GM03348 (cell line): ENCODE measurements at regions not wholly inside any gene's neighbourhood (a gene's known extent, or its start where the extent isn't known, plus 50 kb on each side); places are given as distances from the start of the nearest gene placed in this dataset.
A peak's percentile ranks its signal among the peaks of the same experiment; 100 is the strongest.

Experiments used
- DNase-seq: peaks from one replicate; pipeline ENCODE4 v3.0.0; 2012; ENCODE audit warnings: low spot score

GRCh38 chr6:40841721-40842120, 197.3 kb downstream of the UNC5CL start:
- no peak for DNase-seq

- no peak for DNase-seq
Measured at GRCh38 chr6:40832691-40833090, 206.3 kb downstream of the UNC5CL start.

GRCh38 chr6:40831381-40831780, 207.6 kb downstream of the UNC5CL start:
- DNase-seq: no peak

- DNase-seq: no peak
Measured at GRCh38 chr6:40825102-40825501, 213.9 kb downstream of the UNC5CL start.

- peak; percentile 77 for DNase-seq
Measured at GRCh38 chr6:40823917-40824891, 214.8 kb downstream of the UNC5CL start.

GRCh38 chr6:40822619-40823018, 216.4 kb downstream of the UNC5CL start:
- DNase-seq: no peak

GRCh38 chr6:40819182-40819834, 219.7 kb downstream of the UNC5CL start:
- no peak for DNase-seq

- no peak for DNase-seq
Measured at GRCh38 chr6:40817369-40817768, 221.7 kb downstream of the UNC5CL start.

- DNase-seq: no peak
Measured at GRCh38 chr6:40816601-40817000, 222.4 kb downstream of the UNC5CL start.

GRCh38 chr6:40815731-40816130, 223.3 kb downstream of the UNC5CL start:
- no peak for DNase-seq

GRCh38 chr6:40810171-40810570, 223.0 kb upstream of the LRFN2 start:
- DNase-seq: peak; percentile 25

GRCh38 chr6:40809627-40810026, 222.5 kb upstream of the LRFN2 start:
- DNase-seq: no peak

GRCh38 chr6:40807484-40807883, 220.3 kb upstream of the LRFN2 start:
- no peak for DNase-seq

- DNase-seq: no peak
Measured at GRCh38 chr6:40806256-40806864, 219.2 kb upstream of the LRFN2 start.

- DNase-seq: no peak
Measured at GRCh38 chr6:40805336-40805735, 218.2 kb upstream of the LRFN2 start.

- DNase-seq: no peak
Measured at GRCh38 chr6:40804905-40805304, 217.7 kb upstream of the LRFN2 start.

GRCh38 chr6:40803897-40804702, 216.9 kb upstream of the LRFN2 start:
- DNase-seq: no peak

- no peak for DNase-seq
Measured at GRCh38 chr6:40802481-40802880, 215.3 kb upstream of the LRFN2 start.

GRCh38 chr6:40799296-40800140, 212.4 kb upstream of the LRFN2 start:
- DNase-seq: no peak

- DNase-seq: no peak
Measured at GRCh38 chr6:40798069-40798770, 211.1 kb upstream of the LRFN2 start.
